B cell (primary cell): ENCODE measurements at regions not wholly inside any gene's neighbourhood (a gene's known extent, or its start where the extent isn't known, plus 50 kb on each side); places are given as distances from the start of the nearest gene placed in this dataset.

ENCODE experiments used
- ATAC-seq: fragments of 200-7000 bp; cut with Tn5 transposase; one replicate; pipeline ENCODE4 v1.10.0; 2021; ENCODE audit warnings: low read depth, mild to moderate bottlenecking, moderate number of reproducible peaks, moderate library complexity
- CTCF ChIA-PET: fragments of 350-600 bp; sonication (Branson Sonifier 250); formaldehyde crosslinking; loops from one replicate; lab custom pipeline; 2021; ENCODE audit warnings: antibody characterized with exemption, inconsistent platforms; lab: Charles Lee
- POLR2A ChIA-PET: fragments of 350-600 bp; sonication (Branson Sonifier 250); formaldehyde crosslinking; loops from one replicate; lab custom pipeline; 2021; ENCODE audit warnings: antibody characterized with exemption; lab: Charles Lee
- DNase-seq: peaks from one replicate; pipeline ENCODE4 v3.0.0; 2013
- H2AFZ ChIP-seq: 2 replicates; pipeline ENCODE4 v1.6.1; 2012; ENCODE audit warnings: mild to moderate bottlenecking, low read depth, low read length; ENCODE audit not compliant: insufficient read depth, poor library complexity, severe bottlenecking
- H3K27ac ChIP-seq, 2 donors: 1 replicate in 1 of 2; 2 replicates in 1 of 2; pipeline ENCODE4 v1.5.1; 2012 to 2013; ENCODE audit warnings: low read length in 2 of 2, mild to moderate bottlenecking in 2 of 2, moderate library complexity in 1 of 2
- H3K27me3 ChIP-seq, 4 experiments: fragments of 200-600 bp in 1 of 4; sonication (generic) in 1 of 4; replicated peaks in 1 of 4; 1 replicate in 2 of 4; 2 replicates in 2 of 4; pipeline versions ENCODE4 v1.6.1 to v1.7.0; 2013 to 2016; ENCODE audit warnings: low read length in 3 of 4, mild to moderate bottlenecking in 2 of 4, mixed read lengths in 1 of 4, moderate library complexity in 1 of 4; ENCODE audit not compliant: insufficient read depth in 4 of 4, control insufficient read depth in 3 of 4; ENCODE audit errors: control extremely low read depth in 1 of 4
- H3K36me3 ChIP-seq, 2 experiments: replicated peaks in 1 of 2; 1 replicate in 1 of 2; 2 replicates in 1 of 2; pipeline versions ENCODE4 v1.6.1 to v1.7.1; 2013; ENCODE audit warnings: low read length in 1 of 2; ENCODE audit not compliant: insufficient read depth in 2 of 2, control insufficient read depth in 1 of 2; ENCODE audit errors: control extremely low read depth in 1 of 2, extremely low read depth in 1 of 2
- H3K4me1 ChIP-seq, 2 donors: fragments of 200-600 bp in 1 of 2; sonication (generic) in 1 of 2; 1 replicate in 1 of 2; 2 replicates in 1 of 2; pipeline versions ENCODE4 v1.5.1 to v1.6.1; 2013 to 2017; ENCODE audit warnings: low read length in 2 of 2; ENCODE audit not compliant: control insufficient read depth in 2 of 2, insufficient read depth in 2 of 2
- H3K4me2 ChIP-seq: replicated peaks from 2 replicates; pipeline ENCODE3; 2012; ENCODE audit warnings: mild to moderate bottlenecking, low read depth, low read length; ENCODE audit not compliant: poor library complexity, severe bottlenecking
- H3K4me3 ChIP-seq, 5 experiments: fragments of 200-600 bp in 1 of 5; sonication (generic) in 1 of 5; 1 replicate in 3 of 5; 2 replicates in 2 of 5; pipeline versions ENCODE4 v1.5.1 to v1.7.0; 2011 to 2016; ENCODE audit warnings: low read length in 4 of 5, mild to moderate bottlenecking in 4 of 5, low read depth in 2 of 5, control low read depth in 1 of 5, moderate library complexity in 1 of 5; ENCODE audit not compliant: insufficient read depth in 1 of 5; ENCODE audit errors: control extremely low read depth in 1 of 5, extremely low read depth in 1 of 5
- H3K79me2 ChIP-seq: fragments of 200-600 bp; sonication (generic); one replicate; pipeline ENCODE4 v1.6.0; 2016; ENCODE audit warnings: low read length; ENCODE audit not compliant: control insufficient read depth, insufficient read depth
- H3K9ac ChIP-seq: fragments of 200-600 bp; sonication (generic); 2 replicates; pipeline ENCODE4 v1.6.1; 2017; ENCODE audit warnings: mild to moderate bottlenecking, low read length, moderate library complexity
- H3K9me3 ChIP-seq, 3 donors: one replicate each; pipeline versions ENCODE4 v1.6.1 to v1.7.1; 2013; ENCODE audit warnings: low read length in 2 of 3; ENCODE audit not compliant: control insufficient read depth in 2 of 3, insufficient read depth in 1 of 3; ENCODE audit errors: control extremely low read depth in 1 of 3
- H4K20me1 ChIP-seq: 2 replicates; pipeline ENCODE4 v1.6.0; 2012; ENCODE audit warnings: mild to moderate bottlenecking, low read length; ENCODE audit not compliant: insufficient read depth, control insufficient read depth, poor library complexity, severe bottlenecking
- H3K27ac Mint-ChIP-seq: one replicate; pipeline ENCODE4 v1.8.0; 2021; ENCODE audit warnings: mixed read lengths
- H3K27me3 Mint-ChIP-seq: one replicate; pipeline ENCODE4 v1.8.0; 2021; ENCODE audit warnings: mixed read lengths
- H3K4me1 Mint-ChIP-seq: one replicate; pipeline ENCODE4 v1.8.0; 2021; ENCODE audit warnings: mixed read lengths
- H3K4me3 Mint-ChIP-seq: one replicate; pipeline ENCODE4 v1.8.0; 2021; ENCODE audit warnings: mixed read lengths
- H3K9me3 Mint-ChIP-seq: one replicate; pipeline ENCODE4 v1.8.0; 2022; ENCODE audit warnings: mixed read lengths; ENCODE audit not compliant: insufficient read depth
- CTCF ChIP-seq: fragments of 200-600 bp; IDR thresholded peaks from one replicate; pipeline ENCODE4 v1.8.0; 2022; ENCODE audit warnings: antibody characterized with exemption, mild to moderate bottlenecking
- EZH2 ChIP-seq: IDR thresholded peaks from 2 replicates; pipeline ENCODE4 v1.6.1; 2012; ENCODE audit warnings: borderline replicate concordance, low read depth, mild to moderate bottlenecking, moderate library complexity, low read length; ENCODE audit not compliant: insufficient read depth, poor library complexity, severe bottlenecking
- WGBS: methylation state at CpG from one replicate; pipeline ENCODE4 v1.1.5; 2013; ENCODE audit warnings: missing lambda C conversion rate; ENCODE audit not compliant: insufficient coverage; 5-methylcytosine and 5-hydroxymethylcytosine counted together
- intact Hi-C: fragments of 100-400 bp; cut with micrococcal nuclease; formaldehyde crosslinking; loops from one replicate; pipeline ENCODE4 v1.10.0; 2022

- H3K4me3 Mint-ChIP-seq, result no peak overlapping the region
Observed at GRCh38 chr7:4438723-4439245, 243.3 kb upstream of the FOXK1 start.

GRCh38 chr7:4439444-4439843 lies 242.7 kb upstream of the FOXK1 start:
- H3K4me2 ChIP-seq, result no peak overlapping the region
- H3K79me2 ChIP-seq, result no peaks in the 10 kb centered on the region
- ATAC-seq, result no peak
- TF ChIP-seq CTCF, result no peak
- TF ChIP-seq EZH2, result no peak
- no peaks in the 10 kb centered on the region for H3K4me1 ChIP-seq
- H3K4me3 ChIP-seq, result no peak overlapping the region
- Mint-ChIP-seq H3K27me3 (peaks cover 3% of the 10 kb centered on the region), H3K4me1 (no peaks in the 10 kb centered on the region), H3K27ac (no peak overlapping the region), H3K9me3 (no peaks in the 10 kb centered on the region), H3K4me3 (no peak overlapping the region)
- intact Hi-C loops, result no loop called here
- ChIA-PET POLR2A (no interaction called here), CTCF (no interaction called here)
- 91% methylated on average over 5 of the region's 6 CpGs for WGBS
- no peaks in the 10 kb centered on the region for H3K9me3 ChIP-seq
- H3K9ac ChIP-seq, result no peak overlapping the region
- no peak overlapping the region for H3K27ac ChIP-seq
- no peak for DNase-seq
- no peak overlapping the region for H2AFZ ChIP-seq
- no peaks in the 10 kb centered on the region for H4K20me1 ChIP-seq
- H3K36me3 ChIP-seq, result no peaks in the 10 kb centered on the region
- peaks cover 0 to 7% (median 0%) of the 10 kb centered on the region in 4 experiments for H3K27me3 ChIP-seq

More at GRCh38 chr7:4438723-4439245, 243.3 kb upstream of the FOXK1 start:
- no peak for ATAC-seq
- ChIA-PET POLR2A (no interaction called here), CTCF (no interaction called here)
- no peak overlapping the region for H2AFZ ChIP-seq
- TF ChIP-seq CTCF, result no peak
- no peak for TF ChIP-seq EZH2
- H3K4me1 ChIP-seq, result no peaks in the 10 kb centered on the region
- intact Hi-C loops, result no loop called here
- no peak for DNase-seq
- no peaks in the 10 kb centered on the region for H3K36me3 ChIP-seq
- H3K4me3 ChIP-seq, result no peak overlapping the region
- H3K9me3 Mint-ChIP-seq, result no peaks in the 10 kb centered on the region
- no CpG with 5 or more reads among the region's 1 CpG for WGBS
- no peaks in the 10 kb centered on the region for H3K79me2 ChIP-seq
- H4K20me1 ChIP-seq, result no peaks in the 10 kb centered on the region
- no peak overlapping the region for H3K9ac ChIP-seq
- H3K27ac Mint-ChIP-seq, result no peak overlapping the region
- peaks cover 0 to 7% (median 0%) of the 10 kb centered on the region in 4 experiments for H3K27me3 ChIP-seq
- H3K27me3 Mint-ChIP-seq, result no peaks in the 10 kb centered on the region
- no peak overlapping the region for H3K27ac ChIP-seq
- no peak overlapping the region for H3K4me2 ChIP-seq
- no peaks in the 10 kb centered on the region for H3K9me3 ChIP-seq
- no peaks in the 10 kb centered on the region for H3K4me1 Mint-ChIP-seq
